ENCODE measurements at regions not wholly inside any gene's neighbourhood (a gene's known extent, or its start where the extent isn't known, plus 50 kb on each side); places are given as distances from the start of the nearest gene placed in this dataset.

- H3K9ac ChIP-seq (ENCODE audit: low read length in 5 of 5), result no peak overlapping the region
- H3K27me3 ChIP-seq (ENCODE audit: control insufficient read depth in 5 of 5, insufficient read depth in 4 of 5, low read length in 5 of 5), result peaks cover 12 to 34% (median 21%) of the 10 kb centered on the region in 5 donors
- H3K4me3 ChIP-seq (ENCODE audit: low read depth in 1 of 5, low read length in 5 of 5), result no peak overlapping the region
- no peak overlapping the region for H3K27ac ChIP-seq (ENCODE audit: low read depth, low read length)
- H3K4me1 ChIP-seq (ENCODE audit: control insufficient read depth in 5 of 5, insufficient read depth in 5 of 5, low read length in 5 of 5), result no peaks in the 10 kb centered on the region
- H3K9me3 ChIP-seq (ENCODE audit: control insufficient read depth in 5 of 5, low read length in 5 of 5), result peaks cover 0 to 6% (median 0%) of the 10 kb centered on the region in 5 donors
- H3K36me3 ChIP-seq (ENCODE audit: control insufficient read depth in 5 of 5, insufficient read depth in 5 of 5, low read length in 5 of 5), result no peaks in the 10 kb centered on the region
Observed at GRCh38 chr11:134476435-134477021, 64.5 kb upstream of the B3GAT1 start.

GRCh38 chr11:134475951-134476350 is 63.9 kb upstream of the B3GAT1 start:
- Histone ChIP-seq H3K9me3 (ENCODE audit: control insufficient read depth in 5 of 5, low read length in 5 of 5) (peaks cover 0 to 6% (median 0%) of the 10 kb centered on the region in 5 donors), H3K36me3 (ENCODE audit: control insufficient read depth in 5 of 5, insufficient read depth in 5 of 5, low read length in 5 of 5) (no peaks in the 10 kb centered on the region), H3K4me3 (ENCODE audit: low read depth in 1 of 5, low read length in 5 of 5) (no peak overlapping the region), H3K27me3 (ENCODE audit: control insufficient read depth in 5 of 5, insufficient read depth in 4 of 5, low read length in 5 of 5) (peaks cover 12 to 38% (median 21%) of the 10 kb centered on the region in 5 donors), H3K9ac (ENCODE audit: low read length in 5 of 5) (no peak overlapping the region), H3K27ac (ENCODE audit: low read depth, low read length) (no peak overlapping the region), H3K4me1 (ENCODE audit: control insufficient read depth in 5 of 5, insufficient read depth in 5 of 5, low read length in 5 of 5) (no peaks in the 10 kb centered on the region)

- H3K9ac ChIP-seq (ENCODE audit: low read length in 5 of 5), result no peak overlapping the region
- H3K36me3 ChIP-seq (ENCODE audit: control insufficient read depth in 5 of 5, insufficient read depth in 5 of 5, low read length in 5 of 5), result no peaks in the 10 kb centered on the region
- peaks cover 0 to 2% (median 0%) of the 10 kb centered on the region in 5 donors for H3K9me3 ChIP-seq (ENCODE audit: control insufficient read depth in 5 of 5, low read length in 5 of 5)
- H3K27me3 ChIP-seq (ENCODE audit: control insufficient read depth in 5 of 5, insufficient read depth in 4 of 5, low read length in 5 of 5), result peaks cover 12 to 40% (median 21%) of the 10 kb centered on the region in 5 donors
- H3K4me1 ChIP-seq (ENCODE audit: control insufficient read depth in 5 of 5, insufficient read depth in 5 of 5, low read length in 5 of 5), result no peaks in the 10 kb centered on the region
- no peak overlapping the region for H3K4me3 ChIP-seq (ENCODE audit: low read depth in 1 of 5, low read length in 5 of 5)
- no peak overlapping the region for H3K27ac ChIP-seq (ENCODE audit: low read depth, low read length)
Observed at GRCh38 chr11:134474942-134475341, 62.9 kb upstream of the B3GAT1 start.

- Histone ChIP-seq H3K9me3 (ENCODE audit: control insufficient read depth in 5 of 5, low read length in 5 of 5) (peaks cover 0 to 6% (median 0%) of the 10 kb centered on the region in 5 donors), H3K27me3 (ENCODE audit: control insufficient read depth in 5 of 5, insufficient read depth in 4 of 5, low read length in 5 of 5) (peaks cover 12 to 34% (median 21%) of the 10 kb centered on the region in 5 donors), H3K4me3 (ENCODE audit: low read depth in 1 of 5, low read length in 5 of 5) (no peak overlapping the region), H3K4me1 (ENCODE audit: control insufficient read depth in 5 of 5, insufficient read depth in 5 of 5, low read length in 5 of 5) (no peaks in the 10 kb centered on the region), H3K9ac (ENCODE audit: low read length in 5 of 5) (no peak overlapping the region), H3K27ac (ENCODE audit: low read depth, low read length) (no peak overlapping the region), H3K36me3 (ENCODE audit: control insufficient read depth in 5 of 5, insufficient read depth in 5 of 5, low read length in 5 of 5) (no peaks in the 10 kb centered on the region)
Observed at GRCh38 chr11:134474070-134474860, 62.2 kb upstream of the B3GAT1 start.

- H3K27me3 ChIP-seq (ENCODE audit: control insufficient read depth in 5 of 5, insufficient read depth in 4 of 5, low read length in 5 of 5), result peaks cover 11 to 31% (median 16%) of the 10 kb centered on the region in 5 donors
- no peak overlapping the region for H3K9ac ChIP-seq (ENCODE audit: low read length in 5 of 5)
- no peak overlapping the region for H3K27ac ChIP-seq (ENCODE audit: low read depth, low read length)
- peaks cover 0 to 6% (median 0%) of the 10 kb centered on the region in 5 donors for H3K9me3 ChIP-seq (ENCODE audit: control insufficient read depth in 5 of 5, low read length in 5 of 5)
- H3K4me3 ChIP-seq (ENCODE audit: low read depth in 1 of 5, low read length in 5 of 5), result no peak overlapping the region
- no peaks in the 10 kb centered on the region for H3K36me3 ChIP-seq (ENCODE audit: control insufficient read depth in 5 of 5, insufficient read depth in 5 of 5, low read length in 5 of 5)
- no peaks in the 10 kb centered on the region for H3K4me1 ChIP-seq (ENCODE audit: control insufficient read depth in 5 of 5, insufficient read depth in 5 of 5, low read length in 5 of 5)
Observed at GRCh38 chr11:134471716-134472455, 59.8 kb upstream of the B3GAT1 start.

GRCh38 chr11:134471087-134471715 is 59.2 kb upstream of the B3GAT1 start:
- H3K27me3 ChIP-seq (ENCODE audit: control insufficient read depth in 5 of 5, insufficient read depth in 4 of 5, low read length in 5 of 5), result peaks cover 12 to 35% (median 21%) of the 10 kb centered on the region in 5 donors
- no peaks in the 10 kb centered on the region for H3K36me3 ChIP-seq (ENCODE audit: control insufficient read depth in 5 of 5, insufficient read depth in 5 of 5, low read length in 5 of 5)
- no peak overlapping the region for H3K4me3 ChIP-seq (ENCODE audit: low read depth in 1 of 5, low read length in 5 of 5)
- no peak overlapping the region for H3K27ac ChIP-seq (ENCODE audit: low read depth, low read length)
- H3K4me1 ChIP-seq (ENCODE audit: control insufficient read depth in 5 of 5, insufficient read depth in 5 of 5, low read length in 5 of 5), result peaks cover 0 to under 1% (median 0%) of the 10 kb centered on the region in 5 donors
- H3K9ac ChIP-seq (ENCODE audit: low read length in 5 of 5), result no peak overlapping the region
- H3K9me3 ChIP-seq (ENCODE audit: control insufficient read depth in 5 of 5, low read length in 5 of 5), result peaks cover 0 to 6% (median 0%) of the 10 kb centered on the region in 5 donors

- peaks cover 0 to 6% (median 0%) of the 10 kb centered on the region in 5 donors for H3K9me3 ChIP-seq (ENCODE audit: control insufficient read depth in 5 of 5, low read length in 5 of 5)
- H3K27ac ChIP-seq (ENCODE audit: low read depth, low read length), result no peak overlapping the region
- H3K36me3 ChIP-seq (ENCODE audit: control insufficient read depth in 5 of 5, insufficient read depth in 5 of 5, low read length in 5 of 5), result no peaks in the 10 kb centered on the region
- no peak overlapping the region for H3K9ac ChIP-seq (ENCODE audit: low read length in 5 of 5)
- peaks cover 0 to 3% (median 0%) of the 10 kb centered on the region in 5 donors for H3K4me1 ChIP-seq (ENCODE audit: control insufficient read depth in 5 of 5, insufficient read depth in 5 of 5, low read length in 5 of 5)
- H3K4me3 ChIP-seq (ENCODE audit: low read depth in 1 of 5, low read length in 5 of 5), result no peak overlapping the region
- peaks cover 19 to 44% (median 25%) of the 10 kb centered on the region in 5 donors for H3K27me3 ChIP-seq (ENCODE audit: control insufficient read depth in 5 of 5, insufficient read depth in 4 of 5, low read length in 5 of 5)
Observed at GRCh38 chr11:134470238-134470637, 58.2 kb upstream of the B3GAT1 start.

GRCh38 chr11:134469627-134470026 is 57.6 kb upstream of the B3GAT1 start:
- H3K9ac ChIP-seq (ENCODE audit: low read length in 5 of 5), result no peak overlapping the region
- H3K27ac ChIP-seq (ENCODE audit: low read depth, low read length), result no peak overlapping the region
- H3K9me3 ChIP-seq (ENCODE audit: control insufficient read depth in 5 of 5, low read length in 5 of 5), result peaks cover 0 to 5% (median 0%) of the 10 kb centered on the region in 5 donors
- peaks cover 0 to 3% (median 0%) of the 10 kb centered on the region in 5 donors for H3K4me1 ChIP-seq (ENCODE audit: control insufficient read depth in 5 of 5, insufficient read depth in 5 of 5, low read length in 5 of 5)
- no peaks in the 10 kb centered on the region for H3K36me3 ChIP-seq (ENCODE audit: control insufficient read depth in 5 of 5, insufficient read depth in 5 of 5, low read length in 5 of 5)
- H3K4me3 ChIP-seq (ENCODE audit: low read depth in 1 of 5, low read length in 5 of 5), result no peak overlapping the region
- peaks cover 17 to 45% (median 30%) of the 10 kb centered on the region in 5 donors for H3K27me3 ChIP-seq (ENCODE audit: control insufficient read depth in 5 of 5, insufficient read depth in 4 of 5, low read length in 5 of 5)

- no peak overlapping the region for H3K27ac ChIP-seq (ENCODE audit: low read depth, low read length)
- H3K4me1 ChIP-seq (ENCODE audit: control insufficient read depth in 5 of 5, insufficient read depth in 5 of 5, low read length in 5 of 5), result peaks cover 0 to 3% (median 0%) of the 10 kb centered on the region in 5 donors
- no peak overlapping the region for H3K9ac ChIP-seq (ENCODE audit: low read length in 5 of 5)
- no peak overlapping the region for H3K4me3 ChIP-seq (ENCODE audit: low read depth in 1 of 5, low read length in 5 of 5)
- peaks cover 0 to 5% (median 0%) of the 10 kb centered on the region in 5 donors for H3K9me3 ChIP-seq (ENCODE audit: control insufficient read depth in 5 of 5, low read length in 5 of 5)
- no peaks in the 10 kb centered on the region for H3K36me3 ChIP-seq (ENCODE audit: control insufficient read depth in 5 of 5, insufficient read depth in 5 of 5, low read length in 5 of 5)
- peaks cover 19 to 48% (median 30%) of the 10 kb centered on the region in 5 donors for H3K27me3 ChIP-seq (ENCODE audit: control insufficient read depth in 5 of 5, insufficient read depth in 4 of 5, low read length in 5 of 5)
Observed at GRCh38 chr11:134468796-134469195, 56.8 kb upstream of the B3GAT1 start.
